GM12878 (cell line): ENCODE measurements at regions not wholly inside any gene's neighbourhood (a gene's known extent, or its start where the extent isn't known, plus 50 kb on each side); places are given as distances from the start of the nearest gene placed in this dataset.

Experiments
- ATAC-seq: fragments of 200-7000 bp; cut with Tn5 transposase; 3 replicates; pipeline ENCODE4 v1.9.1; 2020; ENCODE audit warnings: mild to moderate bottlenecking, moderate library complexity
- BruUV-seq: library from RNA; stranded (reverse); fragments of 400-500 nt; replicated peaks from 2 replicates; lab custom pipeline; 2021; lab: Mats Ljungman, UMichigan
- CTCF ChIA-PET: fragments of 300-600 bp; sonication (Branson Sonifier 250); formaldehyde crosslinking; extraction: SDS; loops from one replicate; lab custom pipeline; 2021; ENCODE audit warnings: inconsistent platforms; lab: Yijun Ruan, JAX
- POLR2A ChIA-PET: fragments of 350-600 bp; formaldehyde crosslinking; extraction: SDS; loops from one replicate; lab custom pipeline; 2021; ENCODE audit warnings: inconsistent platforms; lab: Charles Lee
- RAD21 ChIA-PET: fragments of 300-600 bp; sonication (Branson Sonifier 250); formaldehyde crosslinking; loops from one replicate; lab custom pipeline; 2023; ENCODE audit warnings: antibody characterized with exemption; ENCODE audit not compliant: unreplicated experiment; lab: Charles Lee
- SMC1A ChIA-PET: fragments of 300-600 bp; sonication (Branson Sonifier 250); formaldehyde crosslinking; loops from one replicate; lab custom pipeline; 2023; ENCODE audit not compliant: unreplicated experiment, uncharacterized antibody; lab: Charles Lee
- DNase-seq: peaks from one replicate; pipeline ENCODE4 v3.0.0-alpha.2; 2011; ENCODE audit warnings: low read depth, low spot score
- FAIRE-seq: peaks from 3 replicates; lab custom pipeline; 2011; peaks lifted over from hg19 to GRCh38; lab: Jason Lieb, UNC
- H2AFZ ChIP-seq: 2 replicates; pipeline ENCODE4 v1.6.0; 2011; ENCODE audit warnings: low read depth, low read length, control low read depth; ENCODE audit not compliant: control insufficient read depth
- H3K27ac ChIP-seq: 2 replicates; pipeline ENCODE4 v1.5.1; 2011; ENCODE audit warnings: control low read depth; ENCODE audit not compliant: control insufficient read depth, insufficient read depth
- H3K27me3 ChIP-seq, 2 experiments: replicated peaks in 1 of 2; 2 replicates each; pipeline versions ENCODE4 v1.6.0 to v1.6.1; 2011; ENCODE audit warnings: low read length in 1 of 2; ENCODE audit not compliant: control insufficient read depth in 2 of 2, insufficient read depth in 2 of 2
- H3K36me3 ChIP-seq, 2 experiments: 2 replicates each; pipeline ENCODE4 v1.5.1; 2011; ENCODE audit warnings: low read length in 1 of 2; ENCODE audit not compliant: control insufficient read depth in 2 of 2, insufficient read depth in 2 of 2
- H3K4me1 ChIP-seq: 2 replicates; pipeline ENCODE4 v1.6.1; 2011; ENCODE audit warnings: mild to moderate bottlenecking, low read length, moderate library complexity, mixed read lengths; ENCODE audit not compliant: control insufficient read depth, insufficient read depth
- H3K4me2 ChIP-seq: 2 replicates; pipeline ENCODE4 v1.6.0; 2011; ENCODE audit warnings: control low read depth; ENCODE audit not compliant: control insufficient read depth, insufficient read depth
- H3K4me3 ChIP-seq: fragments of 200-600 bp; sonication (generic); 2 replicates; pipeline ENCODE4 v1.5.1; 2016
- H3K79me2 ChIP-seq: 2 replicates; pipeline ENCODE4 v1.6.0; 2011; ENCODE audit warnings: low read length; ENCODE audit not compliant: control insufficient read depth, insufficient read depth
- H3K9ac ChIP-seq: 2 replicates; pipeline ENCODE4 v1.8.0; 2011; ENCODE audit warnings: low read length, control low read depth, mixed read lengths; ENCODE audit not compliant: control insufficient read depth, insufficient read depth
- H3K9me3 ChIP-seq: replicated peaks from 3 replicates; pipeline ENCODE4 v1.5.1; 2011; ENCODE audit warnings: mild to moderate bottlenecking, low read length; ENCODE audit not compliant: control insufficient read depth, insufficient read depth
- H4K20me1 ChIP-seq: 2 replicates; pipeline ENCODE4 v1.6.0; 2011; ENCODE audit not compliant: control insufficient read depth, insufficient read depth
- CEBPB ChIP-seq, 2 experiments: fragments of 150-350 bp in 1 of 2; IDR thresholded peaks; 2 replicates each; pipeline ENCODE4 v1.6.1; 2012 to 2014; ENCODE audit warnings: low read depth in 2 of 2, low read length in 2 of 2, borderline replicate concordance in 1 of 2, inconsistent platforms in 1 of 2
- CHD1 ChIP-seq: IDR thresholded peaks from 2 replicates; pipeline ENCODE4 v1.6.1; 2012; ENCODE audit warnings: low read depth, low read length, improper control_type of control experiment
- ESRRA ChIP-seq: IDR thresholded peaks from 2 replicates; pipeline ENCODE4 v1.6.1; 2012; ENCODE audit warnings: mild to moderate bottlenecking, low read length, improper control_type of control experiment
- ETV6 ChIP-seq, 2 experiments: fragments of 450-650 bp in 1 of 2; IDR thresholded peaks in 1 of 2; conservative IDR thresholded peaks in 1 of 2; 2 replicates each; pipeline ENCODE4 v1.6.1; 2014; ENCODE audit warnings: antibody characterized with exemption in 1 of 2, borderline replicate concordance in 1 of 2, low read depth in 1 of 2, mild to moderate bottlenecking in 1 of 2, moderate library complexity in 1 of 2
- IRF3 ChIP-seq: fragments of 450-650 bp; IDR thresholded peaks from 2 replicates; pipeline ENCODE4 v1.6.1; 2014; ENCODE audit warnings: mild to moderate bottlenecking
- KDM1A ChIP-seq: fragments of 200-600 bp; sonication (generic); IDR thresholded peaks from 2 replicates; pipeline ENCODE4 v1.6.1; 2016; ENCODE audit warnings: borderline replicate concordance
- NFXL1 ChIP-seq: fragments of 450-650 bp; IDR thresholded peaks from 2 replicates; pipeline ENCODE4 v1.6.1; 2017; ENCODE audit warnings: antibody characterized with exemption, mild to moderate bottlenecking, borderline replicate concordance
- NR2C1 ChIP-seq: fragments of 450-650 bp; IDR thresholded peaks from 2 replicates; pipeline ENCODE4 v1.6.1; 2017; ENCODE audit warnings: antibody characterized with exemption, mild to moderate bottlenecking, moderate library complexity
- PBX3 ChIP-seq: IDR thresholded peaks from 2 replicates; pipeline ENCODE4 v1.6.1; 2011; ENCODE audit warnings: mild to moderate bottlenecking, low read depth, low read length, moderate library complexity; ENCODE audit not compliant: insufficient replicate concordance
- POU2F2 ChIP-seq: IDR thresholded peaks from 3 replicates; pipeline ENCODE4 v1.6.1; 2011; ENCODE audit warnings: low read depth, mild to moderate bottlenecking, low read length, borderline replicate concordance
- RFX5 ChIP-seq: IDR thresholded peaks from 2 replicates; pipeline ENCODE4 v1.6.1; 2011; ENCODE audit warnings: low read depth, low read length, improper control_type of control experiment
- SRF ChIP-seq, 2 experiments: IDR thresholded peaks; 2 replicates each; pipeline ENCODE4 v1.6.1; 2011; ENCODE audit warnings: low read depth in 2 of 2, low read length in 2 of 2, mild to moderate bottlenecking in 1 of 2, moderate library complexity in 1 of 2
- STAT3 ChIP-seq: IDR thresholded peaks from 2 replicates; pipeline ENCODE4 v1.6.1; 2011; ENCODE audit warnings: low read depth, low read length, improper control_type of control experiment
- USF1 ChIP-seq: IDR thresholded peaks from 2 replicates; pipeline ENCODE4 v1.6.1; 2011; ENCODE audit warnings: borderline replicate concordance, low read depth, mild to moderate bottlenecking, moderate library complexity, mixed read lengths, low read length; ENCODE audit not compliant: insufficient read depth; ENCODE audit errors: extremely low read length
- WGBS: methylation state at CpG from one replicate; pipeline ENCODE4 v1.1.6; 2016; ENCODE audit warnings: low lambda C conversion rate; ENCODE audit not compliant: insufficient replicate concordance, insufficient coverage; ENCODE audit errors: missing lambda C conversion rate; 5-methylcytosine and 5-hydroxymethylcytosine counted together
- in situ Hi-C: fragments of 300-500 bp; cut with MboI; formaldehyde crosslinking; loops from 9 replicates; pipeline ENCODE4 v1.14.3; 2018; ENCODE audit warnings: mixed read lengths
- intact Hi-C: fragments of 100-400 bp; cut with micrococcal nuclease; formaldehyde crosslinking; loops from one replicate; pipeline ENCODE4 v1.14.2; 2022; ENCODE audit not compliant: unreplicated experiment

GRCh38 chr9:84103651-84104377 is 123.2 kb downstream of the RMI1 start:
- no peak for DNase-seq
- no peaks in the 10 kb centered on the region for H3K36me3 ChIP-seq
- CTCF ChIA-PET, result no interaction called here
- 0% methylated on average over 1 of the region's 1 CpG for WGBS
- RAD21 ChIA-PET, result no interaction called here
- H3K4me3 ChIP-seq, result no peak overlapping the region
- no peak overlapping the region for H2AFZ ChIP-seq
- ATAC-seq, result no peak
- H3K9me3 ChIP-seq, result no peaks in the 10 kb centered on the region; the same call in 2 of the 3 replicates
- H4K20me1 ChIP-seq, result no peaks in the 10 kb centered on the region
- no peak overlapping the region for H3K9ac ChIP-seq
- TF ChIP-seq NFXL1, result no peak
- TF ChIP-seq RFX5, result no peak
- no peak for TF ChIP-seq SRF (IDR thresholded peaks at IDR 0.05; ENCODE audit: low read depth in 2 of 2, low read length in 2 of 2)
- TF ChIP-seq STAT3, result no peak
- TF ChIP-seq CEBPB (IDR thresholded peaks at IDR 0.05; ENCODE audit: borderline replicate concordance in 1 of 2, low read depth in 2 of 2, low read length in 2 of 2), result no peak
- TF ChIP-seq POU2F2, result no peak
- TF ChIP-seq KDM1A, result no peak
- POLR2A ChIA-PET, result no interaction called here
- in situ Hi-C loops, result no loop called here
- no TSS peak for BruUV-seq
- H3K27ac ChIP-seq, result no peak overlapping the region
- SMC1A ChIA-PET, result interaction anchor here (1.5 kb wide), 1 partner anchor 11 kb away, joined by 3 read pairs; no protein-coding TSS in a partner anchor
- no peaks in the 10 kb centered on the region for H3K27me3 ChIP-seq
- no peaks in the 10 kb centered on the region for H3K79me2 ChIP-seq
- no peak for FAIRE-seq
- H3K4me1 ChIP-seq, result no peaks in the 10 kb centered on the region
- intact Hi-C loops, result no loop called here
- H3K4me2 ChIP-seq, result no peak overlapping the region

GRCh38 chr9:84107081-84107480 is 126.5 kb downstream of the RMI1 start:
- ChIA-PET RAD21 (no interaction called here), POLR2A (no interaction called here), SMC1A (no interaction called here), CTCF (interaction anchor here (0.5 kb wide), 1 partner anchor 113 kb away, joined by 3 read pairs; no protein-coding TSS in a partner anchor)
- Histone ChIP-seq H3K27ac (no peak overlapping the region), H3K79me2 (no peaks in the 10 kb centered on the region), H3K9ac (no peak overlapping the region), H3K27me3 (no peaks in the 10 kb centered on the region), H3K4me1 (no peaks in the 10 kb centered on the region), H4K20me1 (no peaks in the 10 kb centered on the region), H3K9me3 (no peaks in the 10 kb centered on the region; the same call in 2 of the 3 replicates), H3K36me3 (no peaks in the 10 kb centered on the region), H3K4me2 (no peak overlapping the region), H2AFZ (no peak overlapping the region), H3K4me3 (no peak overlapping the region)
- in situ Hi-C loops, result no loop called here
- DNase-seq (no peak), ATAC-seq (no peak), FAIRE-seq (no peak)
- no TSS peak for BruUV-seq
- WGBS, result 30% methylated on average over 2 of the region's 2 CpGs
- intact Hi-C loops, result no loop called here
- TF ChIP-seq USF1, result no peak
- no peak for TF ChIP-seq ESRRA
- TF ChIP-seq IRF3, result no peak
- no peak for TF ChIP-seq NR2C1
- no peak for TF ChIP-seq ETV6 (conservative IDR thresholded peaks at IDR 0.05 in 1 of 2, IDR thresholded peaks at IDR 0.05 in 1 of 2; ENCODE audit: borderline replicate concordance in 1 of 2, low read depth in 1 of 2)
- TF ChIP-seq CHD1, result no peak
- no peak for TF ChIP-seq PBX3
